ENCODE measurements at regions not wholly inside any gene's neighbourhood (a gene's known extent, or its start where the extent isn't known, plus 50 kb on each side); places are given as distances from the start of the nearest gene placed in this dataset.

DNA sequence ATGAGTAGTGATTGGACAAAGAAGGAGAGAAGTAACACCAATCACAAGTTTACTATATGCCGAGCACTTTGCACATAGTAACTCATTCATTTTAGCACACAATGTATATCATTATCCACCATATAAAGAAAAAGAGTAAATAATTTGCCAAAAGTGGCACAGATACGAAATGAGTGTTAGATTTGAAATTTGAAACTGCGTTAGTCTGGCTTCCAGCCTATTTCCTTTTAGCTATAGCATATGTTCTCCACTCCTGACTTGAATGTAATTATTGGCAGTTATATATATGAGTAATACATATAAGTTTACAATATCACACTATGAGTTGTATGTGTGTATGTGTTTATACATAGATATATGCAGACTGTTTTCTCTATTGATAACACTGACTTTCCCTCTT is 98.6 kb downstream of the NOL4 start:
- TF ChIP-seq SIN3A (IDR thresholded peaks at IDR 0.05; ENCODE audit: borderline replicate concordance, insufficient read depth, low read depth, low read length) = no peak
- TF ChIP-seq, protein P1, sequence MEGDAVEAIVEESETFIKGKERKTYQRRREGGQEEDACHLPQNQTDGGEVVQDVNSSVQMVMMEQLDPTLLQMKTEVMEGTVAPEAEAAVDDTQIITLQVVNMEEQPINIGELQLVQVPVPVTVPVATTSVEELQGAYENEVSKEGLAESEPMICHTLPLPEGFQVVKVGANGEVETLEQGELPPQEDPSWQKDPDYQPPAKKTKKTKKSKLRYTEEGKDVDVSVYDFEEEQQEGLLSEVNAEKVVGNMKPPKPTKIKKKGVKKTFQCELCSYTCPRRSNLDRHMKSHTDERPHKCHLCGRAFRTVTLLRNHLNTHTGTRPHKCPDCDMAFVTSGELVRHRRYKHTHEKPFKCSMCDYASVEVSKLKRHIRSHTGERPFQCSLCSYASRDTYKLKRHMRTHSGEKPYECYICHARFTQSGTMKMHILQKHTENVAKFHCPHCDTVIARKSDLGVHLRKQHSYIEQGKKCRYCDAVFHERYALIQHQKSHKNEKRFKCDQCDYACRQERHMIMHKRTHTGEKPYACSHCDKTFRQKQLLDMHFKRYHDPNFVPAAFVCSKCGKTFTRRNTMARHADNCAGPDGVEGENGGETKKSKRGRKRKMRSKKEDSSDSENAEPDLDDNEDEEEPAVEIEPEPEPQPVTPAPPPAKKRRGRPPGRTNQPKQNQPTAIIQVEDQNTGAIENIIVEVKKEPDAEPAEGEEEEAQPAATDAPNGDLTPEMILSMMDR (IDR thresholded peaks at IDR 0.05) = no peak
